GM12873 (cell line): ENCODE measurements at regions not wholly inside any gene's neighbourhood (a gene's known extent, or its start where the extent isn't known, plus 50 kb on each side); places are given as distances from the start of the nearest gene placed in this dataset.

Experiments
- CTCF ChIP-seq: IDR thresholded peaks from 2 replicates; pipeline ENCODE4 v1.5.1; 2012; ENCODE audit warnings: low read depth, mild to moderate bottlenecking, moderate library complexity, low read length, control low read depth; ENCODE audit not compliant: insufficient read depth; ENCODE audit errors: missing control alignments

GRCh38 chr2:51151490-51152140, 119.7 kb upstream of the NRXN1 start:
- TF ChIP-seq CTCF = no peak

- TF ChIP-seq CTCF = no peak
These were observed 117.8 kb upstream of the NRXN1 start for GRCh38 chr2:51149725-51150124.

- no peak for TF ChIP-seq CTCF
These were observed 113.8 kb upstream of the NRXN1 start for GRCh38 chr2:51145761-51146160.

DNA sequence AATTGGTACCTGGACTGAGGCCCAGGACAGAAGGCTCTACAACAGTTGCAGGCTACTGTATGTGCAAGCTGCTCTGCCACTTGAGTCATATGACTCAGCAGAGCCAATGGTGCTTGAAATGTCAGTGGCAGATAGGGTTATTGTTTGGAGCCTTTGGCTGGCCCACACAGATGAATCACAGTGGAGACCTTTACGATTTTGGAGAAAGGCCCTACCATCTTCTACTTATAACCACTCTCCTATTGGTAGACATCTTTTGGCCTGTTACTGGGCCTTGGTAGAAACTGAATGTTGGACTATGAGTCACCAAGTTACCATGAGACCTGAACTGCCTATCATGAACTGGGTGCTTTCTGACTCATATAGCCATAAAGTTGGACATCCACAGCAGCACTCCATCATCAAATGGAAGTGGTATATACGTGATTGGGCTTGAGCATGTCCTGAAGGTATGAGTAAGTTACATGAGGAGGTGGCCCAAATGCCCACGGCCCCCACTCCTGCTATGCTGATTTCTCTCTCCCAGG, 88.9 kb upstream of the NRXN1 start:
- TF ChIP-seq CTCF = no peak

DNA sequence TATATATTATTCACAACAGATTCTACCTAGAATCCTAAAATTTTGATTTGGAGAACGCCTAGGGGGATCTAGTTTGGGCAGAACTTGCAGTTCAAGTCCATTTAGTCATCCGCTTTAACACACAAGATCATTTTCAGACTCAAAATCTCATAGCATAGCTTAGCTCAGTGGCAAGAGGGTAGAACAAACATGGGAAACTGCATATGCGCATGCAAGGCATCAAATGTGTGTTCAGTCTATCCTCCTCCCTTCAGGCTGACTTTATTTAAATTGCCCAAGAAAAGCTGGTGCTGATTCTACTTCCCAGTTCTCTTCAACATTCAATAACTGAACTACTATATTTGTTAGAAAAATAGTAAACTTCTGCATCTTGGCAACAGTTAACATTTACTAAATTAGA, 79.6 kb upstream of the NRXN1 start:
- TF ChIP-seq CTCF = no peak

GRCh38 chr2:51108794-51109193, 76.9 kb upstream of the NRXN1 start:
- no peak for TF ChIP-seq CTCF

DNA sequence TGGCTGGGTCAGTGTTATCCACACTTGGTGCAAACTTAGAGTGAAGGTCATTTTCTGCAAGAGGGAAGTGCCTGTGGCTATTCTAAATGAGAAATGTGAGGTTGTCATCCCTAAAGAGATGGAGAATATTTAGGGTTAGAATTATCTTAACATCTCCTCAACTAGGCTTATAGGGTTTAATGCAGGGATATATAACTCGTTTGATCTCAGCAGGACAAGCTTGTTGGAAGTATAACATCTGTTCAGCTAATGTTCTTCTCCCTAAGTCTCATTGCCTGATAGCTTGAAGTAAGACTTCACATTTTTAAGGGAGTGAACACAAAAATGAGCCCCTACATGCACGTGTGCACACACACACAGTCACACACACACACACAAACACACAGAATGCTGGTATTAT, 75.9 kb upstream of the NRXN1 start:
- no peak for TF ChIP-seq CTCF
